GM23338 (cell line): ENCODE measurements at regions not wholly inside any gene's neighbourhood (a gene's known extent, or its start where the extent isn't known, plus 50 kb on each side); places are given as distances from the start of the nearest gene placed in this dataset.

Experiments used
- ATAC-seq: fragments of 200-7000 bp; cut with Tn5 transposase; 3 replicates; pipeline ENCODE4 v1.9.1; 2020
- DNase-seq: peaks from one replicate; pipeline ENCODE4 v3.0.0-alpha.2; 2015; ENCODE audit warnings: low spot score
- H2AFZ ChIP-seq: fragments of 200-600 bp; sonication (generic); 2 replicates; pipeline ENCODE4 v1.8.0; 2016; ENCODE audit warnings: antibody characterized with exemption, mild to moderate bottlenecking, moderate library complexity
- H3F3A ChIP-seq: fragments of 200-600 bp; sonication (generic); replicated peaks from 2 replicates; pipeline ENCODE4 v1.8.0; 2017; ENCODE audit warnings: antibody characterized with exemption, mixed run types, low read depth
- H3K27ac ChIP-seq: fragments of 200-600 bp; sonication (generic); 2 replicates; pipeline ENCODE4 v1.6.1; 2016; ENCODE audit warnings: low read depth
- H3K27me3 ChIP-seq: fragments of 200-600 bp; sonication (generic); 2 replicates; pipeline ENCODE4 v1.8.0; 2016; ENCODE audit warnings: mild to moderate bottlenecking, mixed run types, moderate library complexity; ENCODE audit not compliant: insufficient read depth
- H3K36me3 ChIP-seq: fragments of 200-600 bp; sonication (generic); 2 replicates; pipeline ENCODE4 v1.8.0; 2016; ENCODE audit warnings: mild to moderate bottlenecking; ENCODE audit not compliant: insufficient read depth
- H3K4me1 ChIP-seq: fragments of 200-600 bp; sonication (generic); 2 replicates; pipeline ENCODE4 v1.8.0; 2016; ENCODE audit warnings: mild to moderate bottlenecking, moderate library complexity; ENCODE audit not compliant: insufficient read depth
- H3K4me2 ChIP-seq: fragments of 200-600 bp; sonication (generic); 2 replicates; pipeline ENCODE4 v1.7.1; 2017; ENCODE audit warnings: mixed run types
- H3K4me3 ChIP-seq: fragments of 200-600 bp; sonication (generic); 2 replicates; pipeline ENCODE4 v1.6.1; 2016; ENCODE audit warnings: mixed run types
- H3K79me2 ChIP-seq: fragments of 200-600 bp; sonication (generic); replicated peaks from 2 replicates; pipeline ENCODE4 v1.8.0; 2017; ENCODE audit warnings: mild to moderate bottlenecking; ENCODE audit not compliant: insufficient read depth
- H3K9me2 ChIP-seq: fragments of 200-600 bp; sonication (generic); 2 replicates; pipeline ENCODE4 v1.8.0; 2017; ENCODE audit not compliant: insufficient read depth
- H4K20me1 ChIP-seq: fragments of 200-600 bp; sonication (generic); replicated peaks from 2 replicates; pipeline ENCODE4 v1.8.0; 2017; ENCODE audit warnings: mild to moderate bottlenecking; ENCODE audit not compliant: insufficient read depth
- H3K27ac Mint-ChIP-seq: 2 replicates; pipeline ENCODE4 v1.8.0; 2020; ENCODE audit warnings: inconsistent platforms, mild to moderate bottlenecking, moderate library complexity, mixed read lengths
- H3K27me3 Mint-ChIP-seq: 3 replicates; pipeline ENCODE4 v1.8.0; 2022; ENCODE audit warnings: low read depth, mild to moderate bottlenecking, moderate library complexity, mixed read lengths, inconsistent platforms; ENCODE audit not compliant: insufficient read depth, poor library complexity
- H3K36me3 Mint-ChIP-seq: 3 replicates; pipeline ENCODE4 v1.8.0; 2021; ENCODE audit warnings: low read depth, mild to moderate bottlenecking, inconsistent platforms, moderate library complexity, mixed read lengths
- H3K4me1 Mint-ChIP-seq: 3 replicates; pipeline ENCODE4 v1.8.0; 2020; ENCODE audit warnings: mild to moderate bottlenecking, inconsistent platforms, mixed read lengths
- H3K4me3 Mint-ChIP-seq: 3 replicates; pipeline ENCODE4 v1.8.0; 2021; ENCODE audit warnings: moderate library complexity, mild to moderate bottlenecking, inconsistent platforms, mixed read lengths
- H3K9me3 Mint-ChIP-seq: 3 replicates; pipeline ENCODE4 v1.8.0; 2020; ENCODE audit warnings: moderate library complexity, mild to moderate bottlenecking, inconsistent platforms, mixed read lengths
- CREB1 ChIP-seq: fragments of 250-450 bp; sonication (Bioruptor Pico); IDR thresholded peaks from 2 replicates; pipeline ENCODE4 v1.5.0; 2020; ENCODE audit warnings: low read depth, mild to moderate bottlenecking, moderate library complexity
- CTCF ChIP-seq, 2 experiments: fragments of 200-600 bp in 1 of 2; sonication (generic) in 1 of 2; conservative IDR thresholded peaks; 2 replicates each; pipeline versions ENCODE4 v1.5.1 to v1.6.1; 2016 to 2017; ENCODE audit warnings: antibody characterized with exemption in 2 of 2, low read depth in 2 of 2, mild to moderate bottlenecking in 2 of 2, moderate library complexity in 1 of 2
- ETS1 ChIP-seq: IDR thresholded peaks from 2 replicates; pipeline ENCODE4 v1.6.1; 2016; ENCODE audit warnings: antibody characterized with exemption
- EZH2 ChIP-seq: fragments of 200-600 bp; sonication (generic); IDR thresholded peaks from one replicate; pipeline ENCODE4 v1.8.0; 2017; ENCODE audit warnings: antibody characterized with exemption, mild to moderate bottlenecking, low read depth; ENCODE audit not compliant: unreplicated experiment
- EZH2phosphoT487 ChIP-seq: fragments of 200-600 bp; sonication (generic); IDR thresholded peaks from one replicate; pipeline ENCODE4 v1.8.1; 2018; ENCODE audit warnings: antibody characterized with exemption; ENCODE audit not compliant: unreplicated experiment
- JUNB ChIP-seq: IDR thresholded peaks from one replicate; pipeline ENCODE4 v1.6.1; 2016; ENCODE audit warnings: antibody characterized with exemption; ENCODE audit not compliant: unreplicated experiment
- NANOG ChIP-seq: IDR thresholded peaks from 2 replicates; pipeline ENCODE4 v1.6.1; 2016; ENCODE audit warnings: antibody characterized with exemption, borderline replicate concordance
- POLR2AphosphoS5 ChIP-seq: IDR thresholded peaks from 2 replicates; pipeline ENCODE4 v1.6.1; 2016; ENCODE audit warnings: antibody characterized with exemption, low read depth
- STAT1 ChIP-seq: IDR thresholded peaks from one replicate; pipeline ENCODE4 v1.6.1; 2016; ENCODE audit warnings: antibody characterized with exemption; ENCODE audit not compliant: unreplicated experiment
- ZNF331 ChIP-seq: fragments of 250-450 bp; sonication (Bioruptor Pico); IDR thresholded peaks from 2 replicates; pipeline ENCODE4 v1.5.0; 2020; ENCODE audit warnings: low read depth, mild to moderate bottlenecking, moderate library complexity
- TF ChIP-seq, protein P1 (sequence below): IDR thresholded peaks from one replicate; pipeline ENCODE4 v1.6.1; 2018; ENCODE audit warnings: antibody characterized with exemption; ENCODE audit not compliant: unreplicated experiment

GRCh38 chr9:85872463-85872862 is 68.5 kb upstream of the NAA35 start:
- Mint-ChIP-seq H3K27ac (no peak overlapping the region), H3K4me3 (no peak overlapping the region), H3K4me1 (peaks cover 15% of the 10 kb centered on the region), H3K27me3 (peaks cover 4% of the 10 kb centered on the region), H3K9me3 (no peaks in the 10 kb centered on the region), H3K36me3 (no peaks in the 10 kb centered on the region)
- Histone ChIP-seq H2AFZ (no peak overlapping the region), H3K36me3 (no peaks in the 10 kb centered on the region), H3K4me1 (peaks cover 5% of the 10 kb centered on the region), H4K20me1 (no peaks in the 10 kb centered on the region), H3F3A (no peaks in the 10 kb centered on the region), H3K9me2 (no peaks in the 10 kb centered on the region), H3K4me2 (no peak overlapping the region), H3K27me3 (no peaks in the 10 kb centered on the region), H3K79me2 (no peaks in the 10 kb centered on the region), H3K27ac (no peak overlapping the region), H3K4me3 (no peak overlapping the region)
- DNase-seq (no peak), ATAC-seq (no peak)
- TF ChIP-seq NANOG (no peak), JUNB (no peak), CTCF (conservative IDR thresholded peaks at IDR 0.05; ENCODE audit: low read depth in 2 of 2) (no peak), STAT1 (no peak), CREB1 (CRISPR knock-in tag) (no peak), EZH2phosphoT487 (no peak), EZH2 (no peak)
- TF ChIP-seq, protein P1, sequence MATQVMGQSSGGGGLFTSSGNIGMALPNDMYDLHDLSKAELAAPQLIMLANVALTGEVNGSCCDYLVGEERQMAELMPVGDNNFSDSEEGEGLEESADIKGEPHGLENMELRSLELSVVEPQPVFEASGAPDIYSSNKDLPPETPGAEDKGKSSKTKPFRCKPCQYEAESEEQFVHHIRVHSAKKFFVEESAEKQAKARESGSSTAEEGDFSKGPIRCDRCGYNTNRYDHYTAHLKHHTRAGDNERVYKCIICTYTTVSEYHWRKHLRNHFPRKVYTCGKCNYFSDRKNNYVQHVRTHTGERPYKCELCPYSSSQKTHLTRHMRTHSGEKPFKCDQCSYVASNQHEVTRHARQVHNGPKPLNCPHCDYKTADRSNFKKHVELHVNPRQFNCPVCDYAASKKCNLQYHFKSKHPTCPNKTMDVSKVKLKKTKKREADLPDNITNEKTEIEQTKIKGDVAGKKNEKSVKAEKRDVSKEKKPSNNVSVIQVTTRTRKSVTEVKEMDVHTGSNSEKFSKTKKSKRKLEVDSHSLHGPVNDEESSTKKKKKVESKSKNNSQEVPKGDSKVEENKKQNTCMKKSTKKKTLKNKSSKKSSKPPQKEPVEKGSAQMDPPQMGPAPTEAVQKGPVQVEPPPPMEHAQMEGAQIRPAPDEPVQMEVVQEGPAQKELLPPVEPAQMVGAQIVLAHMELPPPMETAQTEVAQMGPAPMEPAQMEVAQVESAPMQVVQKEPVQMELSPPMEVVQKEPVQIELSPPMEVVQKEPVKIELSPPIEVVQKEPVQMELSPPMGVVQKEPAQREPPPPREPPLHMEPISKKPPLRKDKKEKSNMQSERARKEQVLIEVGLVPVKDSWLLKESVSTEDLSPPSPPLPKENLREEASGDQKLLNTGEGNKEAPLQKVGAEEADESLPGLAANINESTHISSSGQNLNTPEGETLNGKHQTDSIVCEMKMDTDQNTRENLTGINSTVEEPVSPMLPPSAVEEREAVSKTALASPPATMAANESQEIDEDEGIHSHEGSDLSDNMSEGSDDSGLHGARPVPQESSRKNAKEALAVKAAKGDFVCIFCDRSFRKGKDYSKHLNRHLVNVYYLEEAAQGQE, result no peak

DNA sequence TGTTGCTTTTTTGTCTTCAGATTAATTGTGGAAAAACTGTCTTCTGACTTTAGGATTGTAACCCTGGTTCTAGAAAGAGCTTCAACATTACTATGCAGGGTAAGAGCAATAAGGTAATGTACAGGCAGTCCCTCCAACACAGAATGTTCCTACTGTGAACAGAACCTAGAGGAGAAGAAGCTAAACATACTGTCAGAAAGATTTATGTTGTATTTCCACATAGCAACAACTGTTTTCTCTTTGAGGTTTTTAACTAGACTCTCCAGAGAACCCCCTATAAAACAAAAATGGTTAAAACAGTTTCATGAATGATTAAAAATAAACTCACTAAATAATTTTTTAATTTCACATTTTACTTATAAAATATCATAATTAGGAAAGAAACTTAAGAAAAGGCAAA is 64.3 kb upstream of the NAA35 start:
- H2AFZ ChIP-seq, result no peak overlapping the region
- H3K36me3 ChIP-seq, result no peaks in the 10 kb centered on the region
- H3K79me2 ChIP-seq, result no peaks in the 10 kb centered on the region
- no peak overlapping the region for H3K4me2 ChIP-seq
- Mint-ChIP-seq H3K36me3 (peaks cover 17% of the 10 kb centered on the region), H3K9me3 (peaks cover 14% of the 10 kb centered on the region), H3K27ac (no peak overlapping the region), H3K4me3 (no peak overlapping the region), H3K4me1 (peaks cover 35% of the 10 kb centered on the region), H3K27me3 (peaks cover 4% of the 10 kb centered on the region)
- DNase-seq (no peak), ATAC-seq (no peak)
- peaks cover 18% of the 10 kb centered on the region for H3K4me1 ChIP-seq
- H3F3A ChIP-seq, result no peaks in the 10 kb centered on the region
- no peak overlapping the region for H3K4me3 ChIP-seq
- H3K27ac ChIP-seq, result no peak overlapping the region
- H4K20me1 ChIP-seq, result no peaks in the 10 kb centered on the region
- no peaks in the 10 kb centered on the region for H3K9me2 ChIP-seq
- H3K27me3 ChIP-seq, result no peaks in the 10 kb centered on the region
- TF ChIP-seq ETS1 (no peak), POLR2AphosphoS5 (no peak), ZNF331 (no peak), JUNB (no peak), EZH2phosphoT487 (no peak), EZH2 (no peak)
- TF ChIP-seq, protein P1, result no peak
